ENCODE measurements at regions not wholly inside any gene's neighbourhood (a gene's known extent, or its start where the extent isn't known, plus 50 kb on each side); places are given as distances from the start of the nearest gene placed in this dataset.

GRCh38 chr12:65596514-65597091 is 227.7 kb upstream of the HMGA2 start:
- no peak for FAIRE-seq
- TF ChIP-seq, protein P1, sequence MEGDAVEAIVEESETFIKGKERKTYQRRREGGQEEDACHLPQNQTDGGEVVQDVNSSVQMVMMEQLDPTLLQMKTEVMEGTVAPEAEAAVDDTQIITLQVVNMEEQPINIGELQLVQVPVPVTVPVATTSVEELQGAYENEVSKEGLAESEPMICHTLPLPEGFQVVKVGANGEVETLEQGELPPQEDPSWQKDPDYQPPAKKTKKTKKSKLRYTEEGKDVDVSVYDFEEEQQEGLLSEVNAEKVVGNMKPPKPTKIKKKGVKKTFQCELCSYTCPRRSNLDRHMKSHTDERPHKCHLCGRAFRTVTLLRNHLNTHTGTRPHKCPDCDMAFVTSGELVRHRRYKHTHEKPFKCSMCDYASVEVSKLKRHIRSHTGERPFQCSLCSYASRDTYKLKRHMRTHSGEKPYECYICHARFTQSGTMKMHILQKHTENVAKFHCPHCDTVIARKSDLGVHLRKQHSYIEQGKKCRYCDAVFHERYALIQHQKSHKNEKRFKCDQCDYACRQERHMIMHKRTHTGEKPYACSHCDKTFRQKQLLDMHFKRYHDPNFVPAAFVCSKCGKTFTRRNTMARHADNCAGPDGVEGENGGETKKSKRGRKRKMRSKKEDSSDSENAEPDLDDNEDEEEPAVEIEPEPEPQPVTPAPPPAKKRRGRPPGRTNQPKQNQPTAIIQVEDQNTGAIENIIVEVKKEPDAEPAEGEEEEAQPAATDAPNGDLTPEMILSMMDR (IDR thresholded peaks at IDR 0.05; ENCODE audit: borderline replicate concordance, extremely low read depth, insufficient read depth) = no peak
- Histone ChIP-seq H3K27ac (ENCODE audit: low read depth in 2 of 2, low read length in 2 of 2) (no peak overlapping the region), H3K9ac (ENCODE audit: low read length in 3 of 3) (no peak overlapping the region), H3K9me3 (ENCODE audit: control insufficient read depth in 2 of 3, insufficient read depth in 1 of 3, low read length in 3 of 3) (no peaks in the 10 kb centered on the region), H3K4me1 (ENCODE audit: control insufficient read depth in 2 of 3, insufficient read depth in 2 of 3, low read depth in 1 of 3, low read length in 3 of 3) (no peaks in the 10 kb centered on the region), H3K36me3 (ENCODE audit: control insufficient read depth in 2 of 3, insufficient read depth in 3 of 3, low read length in 3 of 3) (no peaks in the 10 kb centered on the region), H3K4me3 (ENCODE audit: low read length in 3 of 3) (no peak overlapping the region), H3K27me3 (ENCODE audit: control insufficient read depth, insufficient read depth, low read length) (no peaks in the 10 kb centered on the region)
- DNase-seq = no peak
- intact Hi-C loops (cut with DNase I) = no loop called here

GRCh38 chr12:65597527-65597926 is 226.8 kb upstream of the HMGA2 start:
- no peak overlapping the region for H3K9ac ChIP-seq (ENCODE audit: low read length in 3 of 3)
- H3K36me3 ChIP-seq (ENCODE audit: control insufficient read depth in 2 of 3, insufficient read depth in 3 of 3, low read length in 3 of 3) = no peaks in the 10 kb centered on the region
- no peaks in the 10 kb centered on the region for H3K4me1 ChIP-seq (ENCODE audit: control insufficient read depth in 2 of 3, insufficient read depth in 2 of 3, low read depth in 1 of 3, low read length in 3 of 3)
- intact Hi-C loops (cut with DNase I) = no loop called here
- TF ChIP-seq, protein P1 (IDR thresholded peaks at IDR 0.05; ENCODE audit: borderline replicate concordance, extremely low read depth, insufficient read depth) = no peak
- no peak overlapping the region for H3K27ac ChIP-seq (ENCODE audit: low read depth in 2 of 2, low read length in 2 of 2)
- H3K9me3 ChIP-seq (ENCODE audit: control insufficient read depth in 2 of 3, insufficient read depth in 1 of 3, low read length in 3 of 3) = no peaks in the 10 kb centered on the region
- FAIRE-seq (no peak), DNase-seq (no peak)
- H3K27me3 ChIP-seq (ENCODE audit: control insufficient read depth, insufficient read depth, low read length) = no peaks in the 10 kb centered on the region
- H3K4me3 ChIP-seq (ENCODE audit: low read length in 3 of 3) = no peak overlapping the region

DNA sequence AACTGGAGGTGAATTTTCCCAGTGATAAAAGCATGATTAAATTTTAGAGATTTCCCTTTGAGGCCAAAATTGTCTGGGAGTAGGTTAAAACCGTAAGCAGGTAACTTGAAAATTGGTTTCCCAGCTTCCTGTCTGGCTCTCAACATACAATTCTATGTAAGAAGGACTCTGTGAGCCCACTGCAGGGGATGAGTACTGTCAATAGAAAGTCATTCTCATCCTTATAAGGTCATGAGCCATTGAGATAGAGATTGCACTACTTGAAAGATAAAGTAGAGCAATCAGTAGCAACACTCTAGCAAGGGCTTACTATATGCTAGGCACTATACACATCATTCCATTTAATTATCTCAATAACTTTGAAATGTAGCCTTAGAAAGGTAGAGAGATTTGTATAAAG is 225.6 kb upstream of the HMGA2 start:
- peaks cover 0 to 3% (median 0%) of the 10 kb centered on the region in 3 donors for H3K4me1 ChIP-seq (ENCODE audit: control insufficient read depth in 2 of 3, insufficient read depth in 2 of 3, low read depth in 1 of 3, low read length in 3 of 3)
- no peak for FAIRE-seq
- DNase-seq = no peak
- no peak overlapping the region for H3K9ac ChIP-seq (ENCODE audit: low read length in 3 of 3)
- H3K27me3 ChIP-seq (ENCODE audit: control insufficient read depth, insufficient read depth, low read length) = no peaks in the 10 kb centered on the region
- intact Hi-C loops (cut with DNase I) = no loop called here
- H3K36me3 ChIP-seq (ENCODE audit: control insufficient read depth in 2 of 3, insufficient read depth in 3 of 3, low read length in 3 of 3) = no peaks in the 10 kb centered on the region
- no peaks in the 10 kb centered on the region for H3K9me3 ChIP-seq (ENCODE audit: control insufficient read depth in 2 of 3, insufficient read depth in 1 of 3, low read length in 3 of 3)
- no peak overlapping the region for H3K4me3 ChIP-seq (ENCODE audit: low read length in 3 of 3)
- no peak overlapping the region for H3K27ac ChIP-seq (ENCODE audit: low read depth in 2 of 2, low read length in 2 of 2)
- TF ChIP-seq, protein P1 (IDR thresholded peaks at IDR 0.05; ENCODE audit: borderline replicate concordance, extremely low read depth, insufficient read depth) = no peak

- Histone ChIP-seq H3K4me1 (ENCODE audit: control insufficient read depth in 2 of 3, insufficient read depth in 2 of 3, low read depth in 1 of 3, low read length in 3 of 3) (peaks cover 0 to 3% (median 0%) of the 10 kb centered on the region in 3 donors), H3K9me3 (ENCODE audit: control insufficient read depth in 2 of 3, insufficient read depth in 1 of 3, low read length in 3 of 3) (no peaks in the 10 kb centered on the region), H3K36me3 (ENCODE audit: control insufficient read depth in 2 of 3, insufficient read depth in 3 of 3, low read length in 3 of 3) (no peaks in the 10 kb centered on the region), H3K9ac (ENCODE audit: low read length in 3 of 3) (no peak overlapping the region), H3K4me3 (ENCODE audit: low read length in 3 of 3) (no peak overlapping the region), H3K27ac (ENCODE audit: low read depth in 2 of 2, low read length in 2 of 2) (no peak overlapping the region), H3K27me3 (ENCODE audit: control insufficient read depth, insufficient read depth, low read length) (no peaks in the 10 kb centered on the region)
- DNase-seq (no peak), FAIRE-seq (no peak)
- TF ChIP-seq, protein P1 (IDR thresholded peaks at IDR 0.05; ENCODE audit: borderline replicate concordance, extremely low read depth, insufficient read depth) = no peak
- intact Hi-C loops (cut with DNase I) = no loop called here
Measured at GRCh38 chr12:65602253-65602609, 222.1 kb upstream of the HMGA2 start.
